Urinary bladder (tissue), 3 donors: ENCODE measurements at regions not wholly inside any gene's neighbourhood (a gene's known extent, or its start where the extent isn't known, plus 50 kb on each side); places are given as distances from the start of the nearest gene placed in this dataset.

ENCODE experiments used
- DNase-seq: peaks from one replicate; pipeline ENCODE4 v3.0.0-alpha.2; 2015; ENCODE audit errors: extremely low spot score
- H3K27ac ChIP-seq: one replicate; pipeline ENCODE4 v1.5.1; 2013; ENCODE audit warnings: low read depth, mild to moderate bottlenecking, moderate library complexity
- H3K36me3 ChIP-seq: one replicate; pipeline ENCODE4 v1.6.1; 2013; ENCODE audit warnings: mild to moderate bottlenecking, moderate library complexity; ENCODE audit not compliant: insufficient read depth
- H3K4me1 ChIP-seq: one replicate; pipeline ENCODE4 v1.6.1; 2013; ENCODE audit warnings: mild to moderate bottlenecking, moderate library complexity; ENCODE audit not compliant: insufficient read depth
- H3K4me3 ChIP-seq: one replicate; pipeline ENCODE4 v1.5.1; 2013; ENCODE audit warnings: low read depth, low read length
- WGBS: extraction: QIAGEN DNeasy Blood & Tissue Kit; methylation state at CpG from one replicate; pipeline ENCODE4 v1.1.7; 2013; 5-methylcytosine and 5-hydroxymethylcytosine counted together
- donor health status: healthy with polysubstance abuse.
- donor health status: healthy.

DNA sequence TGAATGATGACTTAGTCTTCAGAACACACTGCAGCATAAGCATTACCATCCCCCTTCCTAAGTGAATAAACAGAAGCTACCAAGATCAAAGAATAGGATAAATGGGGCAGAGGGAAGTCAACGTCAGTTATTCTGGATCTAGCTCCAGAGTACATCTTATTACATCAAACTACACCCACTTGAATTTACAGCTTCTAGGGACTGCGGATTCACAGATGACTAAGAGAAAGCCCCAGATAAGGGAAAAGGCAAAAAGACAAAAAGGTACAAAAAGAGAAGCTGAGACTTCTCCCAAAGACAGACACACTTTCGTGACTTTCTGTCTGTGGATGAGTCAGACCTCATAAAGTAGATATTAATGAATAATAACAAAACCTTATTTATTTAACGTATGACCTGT lies 457.9 kb upstream of the BRINP1 start:
- Histone ChIP-seq H3K4me3 (no peak overlapping the region), H3K27ac (no peak overlapping the region), H3K36me3 (no peaks in the 10 kb centered on the region), H3K4me1 (no peaks in the 10 kb centered on the region)
- DNase-seq: no peak
- WGBS: 33% methylated on average over 4 of the region's 4 CpGs

DNA sequence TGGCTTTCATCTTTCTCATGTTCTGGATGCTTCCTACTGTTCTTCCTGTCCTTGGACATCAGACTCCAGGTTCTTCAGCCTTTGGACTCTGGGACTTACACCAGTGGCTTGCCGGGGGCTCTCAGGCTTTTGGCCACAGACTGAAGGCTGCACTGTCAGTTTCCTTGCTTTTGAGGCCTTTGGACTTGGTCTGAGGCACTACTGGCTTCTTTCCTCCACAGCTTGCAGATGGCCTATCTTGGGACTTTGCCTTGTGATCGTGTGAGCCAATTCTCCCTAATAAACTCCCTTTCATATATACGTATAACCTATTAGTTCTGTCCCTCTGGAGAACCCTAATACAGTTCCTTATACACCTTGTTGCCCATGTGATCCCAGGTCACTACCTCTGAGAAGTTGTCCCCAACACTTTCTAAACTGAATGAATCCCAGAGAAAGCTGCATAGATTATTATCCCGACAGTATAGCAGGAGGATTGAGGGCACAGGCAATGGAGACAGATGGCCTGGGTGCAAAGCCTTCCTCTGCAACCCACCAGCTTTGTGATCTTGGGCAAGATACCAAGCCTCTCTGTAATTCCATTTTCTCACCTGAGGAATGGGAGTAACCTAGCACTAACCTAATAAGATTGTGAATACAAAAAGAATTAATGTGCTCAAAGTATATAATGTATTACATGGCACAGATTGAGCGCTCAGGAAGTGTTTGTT lies 449.6 kb upstream of the BRINP1 start:
- Histone ChIP-seq H3K4me1 (no peaks in the 10 kb centered on the region), H3K4me3 (no peak overlapping the region), H3K27ac (no peak overlapping the region), H3K36me3 (no peaks in the 10 kb centered on the region)
- 86% methylated on average over 5 of the region's 5 CpGs for WGBS
- no peak for DNase-seq

DNA sequence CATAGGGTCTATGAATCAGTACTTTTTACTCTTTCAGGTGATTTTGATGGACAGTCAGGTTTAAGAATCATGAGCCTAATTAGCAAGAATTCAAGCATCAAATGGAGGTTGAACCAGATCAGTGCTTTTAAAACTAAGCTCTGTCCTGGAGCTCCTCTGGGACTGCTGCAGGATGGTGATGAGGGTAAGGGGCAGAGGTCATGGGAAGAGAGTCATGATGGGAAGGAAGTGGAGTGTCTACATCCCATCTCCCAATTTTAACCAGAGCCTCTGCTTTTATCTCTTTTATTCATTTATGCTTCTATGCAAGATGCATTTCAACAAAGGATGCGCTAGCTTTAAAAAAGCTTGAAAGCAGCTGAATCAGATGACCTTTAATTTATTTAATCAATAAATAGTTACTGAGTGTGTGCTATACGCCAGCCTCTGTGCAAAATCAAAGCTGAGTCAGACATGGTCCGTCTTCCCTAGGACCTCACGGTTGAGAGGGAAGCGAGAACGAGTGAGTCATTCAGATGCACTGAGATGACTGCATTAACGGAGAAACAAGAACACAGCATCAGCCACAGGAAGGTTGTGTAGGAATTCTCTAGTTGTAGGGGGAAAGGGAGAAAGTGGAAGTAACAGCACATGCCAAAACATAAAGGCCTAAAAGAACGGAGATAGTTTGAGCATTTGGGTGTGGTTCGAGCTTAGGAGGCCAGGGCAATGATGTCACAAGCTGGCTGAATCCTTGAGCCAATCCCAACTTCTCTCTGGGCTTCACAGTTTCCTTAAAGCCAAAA lies 441.6 kb upstream of the BRINP1 start:
- no peak overlapping the region for H3K4me3 ChIP-seq
- H3K36me3 ChIP-seq: no peaks in the 10 kb centered on the region
- H3K4me1 ChIP-seq: no peaks in the 10 kb centered on the region
- no peak for DNase-seq
- 57% methylated on average over 9 of the region's 9 CpGs for WGBS
- no peak overlapping the region for H3K27ac ChIP-seq

DNA sequence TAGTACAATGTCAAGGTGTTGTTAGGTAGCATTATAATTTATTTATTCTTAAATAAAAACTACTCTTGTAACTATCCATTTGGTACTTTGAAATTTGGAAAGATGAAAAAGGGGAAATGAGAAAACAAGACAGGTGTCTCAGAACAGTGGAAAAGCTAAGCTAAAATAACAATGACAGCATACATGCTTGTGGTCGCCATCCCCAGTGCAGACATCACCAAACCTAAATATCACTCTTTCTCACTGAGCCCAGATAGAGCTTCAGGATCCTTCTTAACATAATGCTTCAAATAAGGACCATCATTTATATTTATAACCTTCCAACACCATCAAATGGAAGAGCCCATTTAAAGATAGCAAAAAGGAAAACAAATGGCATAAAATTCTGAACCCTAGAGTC lies 434.4 kb upstream of the BRINP1 start:
- Histone ChIP-seq H3K4me1 (no peaks in the 10 kb centered on the region), H3K4me3 (no peak overlapping the region), H3K36me3 (no peaks in the 10 kb centered on the region), H3K27ac (no peak overlapping the region)
- DNase-seq: no peak
- WGBS: 95% methylated on average over 1 of the region's 1 CpG

DNA sequence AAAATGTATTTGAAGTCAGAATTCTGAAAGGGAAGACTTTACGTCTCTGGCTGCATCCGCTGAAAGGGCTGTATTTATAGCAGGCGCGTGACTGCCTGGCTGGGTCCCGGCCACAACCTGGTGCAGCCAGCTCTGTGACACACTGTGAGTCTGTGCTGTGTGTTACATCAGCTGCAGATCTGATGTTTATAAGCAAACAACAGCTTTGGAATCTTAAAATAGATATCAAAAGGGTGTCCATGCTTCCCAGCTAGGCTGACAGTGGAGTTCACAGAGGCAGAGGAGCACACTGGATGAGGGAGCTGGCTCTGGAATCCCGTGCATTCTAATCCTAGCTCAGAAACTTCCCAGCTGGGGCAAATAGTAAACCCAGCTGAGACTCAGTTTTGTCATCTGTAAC lies 433.4 kb upstream of the BRINP1 start:
- WGBS: 7% methylated on average over 6 of the region's 6 CpGs
- Histone ChIP-seq H3K4me1 (no peaks in the 10 kb centered on the region), H3K27ac (no peak overlapping the region), H3K36me3 (no peaks in the 10 kb centered on the region), H3K4me3 (no peak overlapping the region)
- DNase-seq: no peak

DNA sequence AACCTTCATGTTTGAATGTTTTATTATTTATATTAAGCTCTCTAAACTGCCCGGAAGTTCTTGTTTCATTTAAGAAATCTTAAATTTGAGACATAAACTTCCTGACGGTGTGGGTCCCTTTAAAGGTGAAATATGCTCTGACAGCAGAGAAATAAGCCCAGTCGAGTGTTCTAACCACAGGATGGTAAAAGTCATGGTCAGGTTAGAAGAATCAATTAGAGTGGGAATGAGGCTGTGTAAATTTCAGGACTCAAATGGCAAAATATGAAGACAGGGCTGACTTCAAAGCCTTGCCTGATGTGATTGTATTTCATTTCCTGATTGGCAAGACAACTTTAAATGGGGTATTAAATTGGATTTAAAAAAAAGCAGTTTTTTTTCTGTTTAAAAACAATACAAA lies 432.9 kb upstream of the BRINP1 start:
- H3K36me3 ChIP-seq: no peaks in the 10 kb centered on the region

DNA sequence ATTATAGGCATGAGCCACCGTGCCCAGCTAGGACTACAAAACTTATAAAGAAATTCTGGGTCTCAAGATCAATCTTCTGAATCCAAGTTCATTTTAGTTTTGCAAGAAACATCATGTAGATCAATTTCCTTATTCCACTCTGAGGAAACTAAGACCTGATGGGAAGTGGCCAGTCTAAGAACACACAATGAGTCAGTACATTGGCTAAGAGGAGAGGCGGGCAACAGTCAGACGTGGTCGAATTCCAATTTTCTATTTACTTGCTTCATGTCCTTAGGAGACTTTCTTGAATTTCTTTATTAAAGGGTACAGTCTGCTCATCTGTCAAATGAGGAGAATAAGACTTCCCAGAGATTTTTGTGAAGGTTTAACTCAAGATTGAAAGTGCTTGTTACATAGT lies 432.1 kb upstream of the BRINP1 start:
- Histone ChIP-seq H3K4me3 (no peak overlapping the region), H3K27ac (no peak overlapping the region), H3K4me1 (no peaks in the 10 kb centered on the region), H3K36me3 (no peaks in the 10 kb centered on the region)
- no peak for DNase-seq
- WGBS: 70% methylated on average over 4 of the region's 4 CpGs

More for the DNA sequence above, 432.9 kb upstream of the BRINP1 start:
- Histone ChIP-seq H3K4me3 (no peak overlapping the region), H3K4me1 (no peaks in the 10 kb centered on the region), H3K27ac (no peak overlapping the region)
- no peak for DNase-seq
- 33% methylated on average over 3 of the region's 3 CpGs for WGBS

DNA sequence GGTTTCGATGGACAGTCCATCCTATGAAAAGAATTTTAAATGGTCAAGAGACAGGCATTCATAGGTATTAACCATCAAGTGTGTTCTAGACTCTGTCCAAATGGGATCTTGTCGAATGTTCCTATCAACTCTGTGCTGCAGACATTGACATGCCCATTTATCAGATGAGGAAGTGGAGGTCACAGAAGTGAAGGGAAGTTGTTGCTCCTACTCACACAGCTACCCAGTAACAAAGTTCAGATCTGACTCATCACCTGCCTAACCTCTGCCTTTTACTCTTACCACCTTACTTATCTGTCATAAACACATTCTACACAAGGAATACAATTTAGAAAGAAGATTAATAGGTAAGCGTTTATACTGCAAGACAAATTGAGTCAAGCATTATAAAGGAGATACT lies 426.2 kb upstream of the BRINP1 start:
- H3K4me3 ChIP-seq: no peak overlapping the region
- H3K27ac ChIP-seq: no peak overlapping the region
- H3K36me3 ChIP-seq: no peaks in the 10 kb centered on the region
- DNase-seq: no peak
- WGBS: 96% methylated on average over 3 of the region's 3 CpGs
- no peaks in the 10 kb centered on the region for H3K4me1 ChIP-seq

DNA sequence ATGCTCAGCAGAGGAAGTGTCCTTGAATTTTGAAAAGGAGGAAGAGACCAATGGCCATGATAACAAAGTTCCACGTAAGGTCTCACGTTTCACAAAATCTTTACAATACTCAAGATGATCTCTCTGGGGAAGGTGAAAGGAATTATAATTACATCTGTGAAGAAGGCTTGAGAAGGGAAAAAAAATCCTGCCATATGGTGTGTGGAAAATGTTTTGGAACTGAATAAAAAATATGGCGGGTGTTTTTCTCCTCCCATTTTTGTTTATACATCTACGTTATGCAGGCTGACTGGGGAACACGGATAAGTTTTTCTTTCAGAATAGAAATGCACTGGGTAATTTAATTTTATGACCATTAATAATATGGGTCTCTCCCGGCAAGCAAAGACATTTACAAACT lies 425.6 kb upstream of the BRINP1 start:
- Histone ChIP-seq H3K36me3 (no peaks in the 10 kb centered on the region), H3K27ac (no peak overlapping the region), H3K4me3 (no peak overlapping the region), H3K4me1 (no peaks in the 10 kb centered on the region)
- DNase-seq: no peak
- WGBS: 86% methylated on average over 6 of the region's 6 CpGs

DNA sequence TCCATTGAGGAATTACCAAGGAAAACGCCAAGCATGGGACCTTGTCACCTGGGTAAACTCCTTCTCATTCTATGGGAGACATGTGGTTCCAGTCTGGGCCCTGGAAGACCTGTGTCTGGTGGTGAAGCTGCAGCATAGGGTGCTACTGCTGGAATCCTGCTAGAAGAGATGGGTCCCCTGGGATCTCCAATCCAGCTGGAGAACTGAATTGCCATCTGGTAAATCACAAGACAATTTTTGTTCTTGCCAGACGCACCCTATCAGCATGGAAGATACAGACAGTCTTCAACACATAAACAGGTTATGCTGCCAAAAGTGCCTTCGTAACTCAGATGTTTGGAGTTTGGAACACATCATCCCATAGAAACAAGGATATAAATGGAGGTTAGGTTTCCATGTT lies 424.0 kb upstream of the BRINP1 start:
- H3K4me1 ChIP-seq: no peaks in the 10 kb centered on the region
- no peaks in the 10 kb centered on the region for H3K36me3 ChIP-seq
- no peak for DNase-seq
- no peak overlapping the region for H3K27ac ChIP-seq
- 40% methylated on average over 3 of the region's 3 CpGs for WGBS
- no peak overlapping the region for H3K4me3 ChIP-seq

DNA sequence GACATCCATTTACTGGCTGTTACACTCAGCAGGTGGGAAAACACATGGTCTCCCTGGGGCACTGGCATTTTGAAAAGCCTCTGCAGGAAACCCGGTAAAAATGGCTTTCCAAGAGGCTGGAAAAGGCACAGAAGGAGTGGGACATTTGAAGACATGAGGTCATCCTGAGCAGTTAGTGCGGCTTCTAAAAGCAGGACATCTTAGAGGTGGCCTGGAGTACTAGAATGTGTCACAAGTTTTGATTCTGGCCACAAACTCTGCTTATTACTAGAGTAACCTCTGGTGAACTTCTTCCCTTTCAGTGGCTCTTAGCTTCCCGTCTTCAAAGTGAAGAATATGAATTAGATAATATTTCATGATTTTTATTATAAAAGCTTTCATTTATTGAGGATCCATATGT lies 423.0 kb upstream of the BRINP1 start:
- WGBS: 89% methylated on average over 3 of the region's 3 CpGs

DNA sequence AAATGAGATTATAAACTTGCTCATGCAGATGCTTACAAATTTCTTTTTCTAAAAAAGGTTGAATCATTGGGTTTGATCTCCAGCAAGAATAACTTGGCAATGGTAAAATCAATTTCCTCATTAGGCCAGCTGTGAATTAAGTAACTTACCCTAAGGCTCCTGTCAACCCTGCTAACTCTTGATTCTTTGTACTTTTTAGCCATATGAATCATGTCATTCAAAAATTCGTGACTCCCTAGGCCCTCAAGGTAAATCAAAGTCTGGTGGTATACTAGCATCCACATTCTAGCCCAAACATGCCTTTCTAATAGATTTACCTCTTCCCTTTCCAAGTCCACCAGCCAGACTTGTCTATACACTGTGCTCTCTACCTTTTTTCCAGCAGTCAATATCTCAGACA lies 420.8 kb upstream of the BRINP1 start:
- no peak for DNase-seq
- H3K4me3 ChIP-seq: no peak overlapping the region
- H3K27ac ChIP-seq: no peak overlapping the region
- 73% methylated on average over 1 of the region's 1 CpG for WGBS
- no peaks in the 10 kb centered on the region for H3K4me1 ChIP-seq
- H3K36me3 ChIP-seq: no peaks in the 10 kb centered on the region

More for the DNA sequence above, 423.0 kb upstream of the BRINP1 start:
- Histone ChIP-seq H3K27ac (no peak overlapping the region), H3K4me1 (no peaks in the 10 kb centered on the region), H3K4me3 (no peak overlapping the region), H3K36me3 (no peaks in the 10 kb centered on the region)
- DNase-seq: no peak

DNA sequence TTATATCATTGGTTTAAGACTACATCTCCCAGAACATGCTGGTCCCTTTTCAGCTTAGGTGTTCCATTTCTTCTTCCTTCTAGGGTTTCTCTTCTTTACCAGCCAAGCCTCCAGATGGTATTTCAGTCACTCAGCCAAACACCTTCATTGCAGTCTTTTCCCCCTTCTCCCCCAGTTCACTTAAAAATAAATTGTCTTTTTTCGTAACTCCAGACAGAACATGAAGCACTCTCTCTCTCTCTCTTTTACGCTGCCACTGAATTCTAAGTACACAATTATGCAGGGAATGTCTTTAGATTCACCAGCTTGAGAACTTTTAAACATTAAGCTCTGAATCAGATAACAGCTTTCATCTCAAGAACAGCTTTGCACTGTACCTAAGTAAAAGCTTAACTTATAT lies 419.7 kb upstream of the BRINP1 start:
- no peak overlapping the region for H3K27ac ChIP-seq
- 52% methylated on average over 2 of the region's 2 CpGs for WGBS
- DNase-seq: no peak

DNA sequence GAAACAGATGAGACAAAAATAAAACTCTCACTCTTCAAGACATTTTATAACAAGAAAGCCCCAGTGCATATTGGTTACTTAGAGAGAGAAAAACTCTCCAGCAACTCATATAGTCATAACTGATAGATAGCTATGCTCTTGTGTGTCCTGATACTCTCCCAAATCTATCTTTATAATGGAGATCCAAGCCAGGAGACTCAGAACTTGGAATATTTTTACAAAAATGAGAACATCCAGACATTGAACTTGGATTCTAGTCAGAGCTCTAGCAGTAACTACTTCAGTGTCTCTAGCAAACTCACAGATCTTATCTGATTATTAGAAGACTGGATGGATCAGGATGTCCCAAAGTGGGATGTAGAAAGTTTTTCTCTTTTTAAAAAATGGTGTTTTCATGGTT lies 412.7 kb upstream of the BRINP1 start:
- H3K36me3 ChIP-seq: no peaks in the 10 kb centered on the region
- H3K4me1 ChIP-seq: no peaks in the 10 kb centered on the region
- H3K27ac ChIP-seq: no peak overlapping the region
- peak; percentile 47 for DNase-seq
- H3K4me3 ChIP-seq: no peak overlapping the region

More for the DNA sequence above, 419.7 kb upstream of the BRINP1 start:
- Histone ChIP-seq H3K36me3 (no peaks in the 10 kb centered on the region), H3K4me1 (no peaks in the 10 kb centered on the region), H3K4me3 (no peak overlapping the region)
